ENCODE measurements at regions not wholly inside any gene's neighbourhood (a gene's known extent, or its start where the extent isn't known, plus 50 kb on each side); places are given as distances from the start of the nearest gene placed in this dataset.

GRCh38 chr5:115459855-115460341 is 84.7 kb downstream of the FEM1C start (continued):
- TF ChIP-seq ZXDC (CRISPR knock-in tag; IDR thresholded peaks at IDR 0.05) (no peak), ZNF75D (CRISPR knock-in tag; IDR thresholded peaks at IDR 0.05; ENCODE audit: borderline replicate concordance) (no peak), NBN (conservative IDR thresholded peaks at IDR 0.05) (no peak), ZNF713 (CRISPR knock-in tag; IDR thresholded peaks at IDR 0.05) (no peak), MTF2 (CRISPR knock-in tag; IDR thresholded peaks at IDR 0.05; ENCODE audit: borderline replicate concordance) (no peak), AGO2 (optimal IDR thresholded peaks at IDR 0.05; ENCODE audit: low read depth, low read length) (no peak)
- TF ChIP-seq, protein P1, sequence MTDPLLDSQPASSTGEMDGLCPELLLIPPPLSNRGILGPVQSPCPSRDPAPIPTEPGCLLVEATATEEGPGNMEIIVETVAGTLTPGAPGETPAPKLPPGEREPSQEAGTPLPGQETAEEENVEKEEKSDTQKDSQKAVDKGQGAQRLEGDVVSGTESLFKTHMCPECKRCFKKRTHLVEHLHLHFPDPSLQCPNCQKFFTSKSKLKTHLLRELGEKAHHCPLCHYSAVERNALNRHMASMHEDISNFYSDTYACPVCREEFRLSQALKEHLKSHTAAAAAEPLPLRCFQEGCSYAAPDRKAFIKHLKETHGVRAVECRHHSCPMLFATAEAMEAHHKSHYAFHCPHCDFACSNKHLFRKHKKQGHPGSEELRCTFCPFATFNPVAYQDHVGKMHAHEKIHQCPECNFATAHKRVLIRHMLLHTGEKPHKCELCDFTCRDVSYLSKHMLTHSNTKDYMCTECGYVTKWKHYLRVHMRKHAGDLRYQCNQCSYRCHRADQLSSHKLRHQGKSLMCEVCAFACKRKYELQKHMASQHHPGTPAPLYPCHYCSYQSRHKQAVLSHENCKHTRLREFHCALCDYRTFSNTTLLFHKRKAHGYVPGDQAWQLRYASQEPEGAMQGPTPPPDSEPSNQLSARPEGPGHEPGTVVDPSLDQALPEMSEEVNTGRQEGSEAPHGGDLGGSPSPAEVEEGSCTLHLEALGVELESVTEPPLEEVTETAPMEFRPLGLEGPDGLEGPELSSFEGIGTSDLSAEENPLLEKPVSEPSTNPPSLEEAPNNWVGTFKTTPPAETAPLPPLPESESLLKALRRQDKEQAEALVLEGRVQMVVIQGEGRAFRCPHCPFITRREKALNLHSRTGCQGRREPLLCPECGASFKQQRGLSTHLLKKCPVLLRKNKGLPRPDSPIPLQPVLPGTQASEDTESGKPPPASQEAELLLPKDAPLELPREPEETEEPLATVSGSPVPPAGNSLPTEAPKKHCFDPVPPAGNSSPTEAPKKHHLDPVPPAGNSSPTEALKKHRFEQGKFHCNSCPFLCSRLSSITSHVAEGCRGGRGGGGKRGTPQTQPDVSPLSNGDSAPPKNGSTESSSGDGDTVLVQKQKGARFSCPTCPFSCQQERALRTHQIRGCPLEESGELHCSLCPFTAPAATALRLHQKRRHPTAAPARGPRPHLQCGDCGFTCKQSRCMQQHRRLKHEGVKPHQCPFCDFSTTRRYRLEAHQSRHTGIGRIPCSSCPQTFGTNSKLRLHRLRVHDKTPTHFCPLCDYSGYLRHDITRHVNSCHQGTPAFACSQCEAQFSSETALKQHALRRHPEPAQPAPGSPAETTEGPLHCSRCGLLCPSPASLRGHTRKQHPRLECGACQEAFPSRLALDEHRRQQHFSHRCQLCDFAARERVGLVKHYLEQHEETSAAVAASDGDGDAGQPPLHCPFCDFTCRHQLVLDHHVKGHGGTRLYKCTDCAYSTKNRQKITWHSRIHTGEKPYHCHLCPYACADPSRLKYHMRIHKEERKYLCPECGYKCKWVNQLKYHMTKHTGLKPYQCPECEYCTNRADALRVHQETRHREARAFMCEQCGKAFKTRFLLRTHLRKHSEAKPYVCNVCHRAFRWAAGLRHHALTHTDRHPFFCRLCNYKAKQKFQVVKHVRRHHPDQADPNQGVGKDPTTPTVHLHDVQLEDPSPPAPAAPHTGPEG (CRISPR knock-in tag; IDR thresholded peaks at IDR 0.05): no peak
